GM21619 (cell line): ENCODE measurements at regions not wholly inside any gene's neighbourhood (a gene's known extent, or its start where the extent isn't known, plus 50 kb on each side); places are given as distances from the start of the nearest gene placed in this dataset.
"Not testable (repeated sequence)": the region's sequence is repeated elsewhere in the genome, so short reads cannot be mapped to it uniquely, and the experiment has no call there.

Experiments
- ATAC-seq: cut with Tn5 transposase; IDR thresholded peaks from one replicate; pipeline ENCODE4 v1.9.1; 2021; ENCODE audit not compliant: unreplicated experiment

DNA sequence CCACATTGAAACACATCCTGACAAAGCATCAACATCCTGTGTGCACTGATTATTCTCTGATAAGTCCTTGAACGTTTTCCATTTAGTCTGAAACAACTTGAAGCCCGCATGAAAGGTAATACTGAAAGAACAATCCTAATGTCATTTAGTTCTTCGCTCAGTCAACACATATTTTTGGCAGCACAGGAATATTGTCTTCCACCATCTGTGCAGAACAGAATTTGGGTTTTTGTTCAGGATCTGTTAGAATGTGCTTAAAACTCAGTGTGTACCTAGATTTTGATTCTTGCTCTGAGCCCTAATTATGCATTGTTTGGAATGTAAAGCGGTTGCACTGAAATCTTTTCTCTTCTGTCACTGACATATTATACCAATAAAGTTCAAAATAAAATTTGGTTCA is 1036.6 kb downstream of the CDH11 start:
- ATAC-seq: no peak

DNA sequence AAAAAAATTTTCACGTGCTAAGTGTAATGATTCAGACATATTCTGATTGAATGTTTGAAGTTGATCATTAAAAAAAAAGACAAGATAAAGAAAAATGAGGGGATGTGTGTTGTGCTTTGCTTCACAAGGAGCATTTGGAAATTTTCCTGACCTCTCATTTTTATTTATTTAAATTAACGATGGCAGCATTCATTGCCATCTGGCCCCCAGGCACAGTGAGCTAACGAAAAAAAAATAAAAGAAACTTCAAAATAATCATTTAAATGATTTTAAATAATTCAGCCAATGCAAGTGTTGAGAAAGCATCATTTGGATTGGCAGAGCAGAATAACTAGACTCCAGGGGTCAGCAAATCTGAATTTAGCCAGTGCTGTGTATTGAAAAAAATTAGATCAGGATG is 1037.2 kb downstream of the CDH11 start:
- no peak for ATAC-seq

DNA sequence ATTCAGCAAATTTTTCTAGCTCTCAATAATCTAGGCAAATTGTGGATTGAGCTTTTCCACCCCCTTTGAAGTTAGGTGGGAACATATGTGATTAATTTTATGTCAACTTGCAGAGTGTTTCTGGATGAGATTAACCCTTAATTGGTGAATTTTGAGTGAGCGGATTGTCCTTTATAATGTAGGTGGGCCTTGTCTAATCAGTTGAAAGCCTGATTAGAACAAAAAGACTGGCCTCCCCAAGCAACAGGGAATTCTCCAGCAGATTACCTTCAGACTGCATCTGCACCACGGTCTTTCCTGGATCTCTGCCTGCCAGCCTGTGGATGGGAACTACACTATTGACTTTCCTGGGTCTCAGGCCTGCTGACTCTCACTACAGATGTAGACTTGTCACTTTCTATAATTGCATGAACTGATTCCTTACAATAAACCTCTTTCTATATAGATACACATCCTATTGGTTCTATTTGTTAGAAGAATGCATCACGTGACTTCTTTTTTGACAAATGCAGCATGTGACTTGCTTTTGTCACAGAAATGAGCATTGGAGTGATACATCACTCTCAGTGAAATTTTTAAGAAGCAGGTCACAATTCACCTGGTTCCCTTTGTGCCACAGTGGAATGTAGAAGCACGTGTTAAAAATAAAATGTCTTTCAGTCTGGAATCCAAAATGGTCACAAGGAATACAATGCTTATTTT is 1038.3 kb downstream of the CDH11 start:
- ATAC-seq: no peak

DNA sequence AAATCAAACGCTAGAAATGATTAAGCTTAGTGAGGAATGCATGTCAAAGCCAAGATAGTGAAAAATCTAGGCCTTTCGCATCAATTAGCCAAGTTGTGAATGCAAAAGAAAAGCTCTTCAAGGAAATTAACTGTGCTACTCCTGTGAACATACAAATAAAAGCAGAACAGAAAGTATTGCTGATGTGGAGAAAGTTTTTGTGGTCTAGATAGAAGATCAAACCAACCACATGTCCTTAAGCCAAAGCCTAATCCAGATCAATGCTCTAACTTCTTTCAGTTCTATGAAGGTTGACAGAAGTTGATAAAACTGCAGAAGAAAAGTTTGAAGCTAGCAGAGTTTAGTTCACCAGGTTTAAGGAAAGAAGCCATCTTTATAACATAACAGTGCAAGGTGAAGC is 1044.6 kb downstream of the CDH11 start:
- no peak for ATAC-seq

DNA sequence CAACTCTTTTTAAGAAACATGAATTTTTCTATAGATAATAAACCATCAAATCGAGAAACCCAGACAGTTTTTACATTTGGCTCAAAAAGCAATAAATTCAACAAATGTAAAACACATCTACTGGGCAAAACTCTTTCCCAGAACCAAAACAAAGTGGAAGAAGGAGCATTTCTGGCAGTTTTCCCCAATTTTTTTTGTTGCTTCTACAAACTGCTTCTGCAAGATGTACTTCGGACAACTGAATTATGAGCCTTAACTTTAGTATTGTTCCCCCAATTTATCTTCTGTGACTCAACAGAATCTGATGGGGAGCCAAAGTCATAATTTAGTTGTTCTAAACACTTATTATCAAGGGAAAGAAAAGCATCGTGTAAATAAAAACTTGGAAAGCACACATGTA is 1047.2 kb downstream of the CDH11 start:
- no peak for ATAC-seq

DNA sequence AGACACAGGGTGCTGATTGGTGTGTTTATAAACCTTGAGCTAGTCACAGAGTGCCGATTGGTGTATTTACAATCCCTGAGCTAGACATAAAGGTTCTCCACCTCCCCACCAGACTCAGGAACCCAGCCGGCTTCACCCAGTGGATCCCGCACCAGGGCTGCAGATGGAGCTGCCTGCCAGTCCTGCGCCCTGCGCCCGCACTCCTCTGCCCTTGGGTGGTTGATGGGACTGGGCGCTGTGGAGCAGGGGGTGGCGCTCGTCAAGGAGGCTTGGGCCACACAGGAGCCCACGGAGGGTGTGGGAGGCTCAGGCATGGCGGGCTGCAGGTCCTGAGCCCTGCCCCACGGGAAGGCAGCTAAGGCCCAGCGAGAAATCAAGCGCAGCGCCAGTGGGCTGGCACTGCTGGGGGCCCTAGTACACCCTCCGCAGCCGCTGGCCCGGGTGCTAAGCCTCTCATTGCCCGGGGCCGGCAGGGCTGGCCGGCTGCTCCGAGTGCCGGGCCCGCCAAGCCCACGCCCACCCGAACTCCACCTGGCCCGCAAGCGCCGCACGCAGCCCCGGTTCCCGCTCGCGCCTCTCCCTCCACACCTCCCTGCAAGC is 1049.6 kb downstream of the CDH11 start:
- not testable (repeated sequence) for ATAC-seq

DNA sequence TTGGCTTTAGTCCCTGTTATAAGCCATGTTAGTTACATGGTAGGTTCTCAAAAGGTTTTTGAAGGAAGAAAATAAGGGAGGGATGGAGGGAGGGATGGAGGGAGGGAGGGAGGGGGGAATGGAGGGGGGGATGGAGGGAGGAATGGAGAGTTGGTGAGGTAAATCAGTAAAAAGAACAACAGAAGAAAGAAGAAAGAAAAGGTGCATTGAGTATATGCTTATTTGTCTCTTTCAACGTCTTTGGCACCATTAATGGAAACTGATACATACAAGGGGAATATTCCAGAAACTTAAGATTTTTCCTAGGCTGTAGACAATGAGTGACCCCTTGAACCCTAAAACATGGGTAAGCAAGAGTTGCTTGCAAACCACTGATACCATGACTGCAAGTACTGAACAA is 1056.3 kb downstream of the CDH11 start:
- no peak for ATAC-seq

DNA sequence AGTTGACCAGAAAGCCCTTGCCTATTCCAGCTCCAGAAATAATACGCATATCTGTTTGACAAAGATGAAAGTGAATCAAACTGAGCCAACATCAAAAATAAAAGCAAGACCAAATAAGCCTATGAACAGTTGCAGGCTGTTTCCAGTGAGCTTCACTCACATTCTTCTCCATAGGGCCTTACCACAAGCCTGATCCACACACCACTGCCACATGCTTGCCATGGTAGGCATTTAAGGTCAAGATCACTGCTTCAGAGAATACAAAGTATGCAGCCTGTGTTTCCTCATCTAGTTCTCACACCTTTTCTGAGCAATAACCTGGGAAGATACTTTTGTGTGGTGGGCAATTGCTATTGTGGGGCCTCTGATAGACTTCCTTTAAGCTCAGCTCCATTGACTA is 1060.2 kb downstream of the CDH11 start:
- no peak for ATAC-seq

DNA sequence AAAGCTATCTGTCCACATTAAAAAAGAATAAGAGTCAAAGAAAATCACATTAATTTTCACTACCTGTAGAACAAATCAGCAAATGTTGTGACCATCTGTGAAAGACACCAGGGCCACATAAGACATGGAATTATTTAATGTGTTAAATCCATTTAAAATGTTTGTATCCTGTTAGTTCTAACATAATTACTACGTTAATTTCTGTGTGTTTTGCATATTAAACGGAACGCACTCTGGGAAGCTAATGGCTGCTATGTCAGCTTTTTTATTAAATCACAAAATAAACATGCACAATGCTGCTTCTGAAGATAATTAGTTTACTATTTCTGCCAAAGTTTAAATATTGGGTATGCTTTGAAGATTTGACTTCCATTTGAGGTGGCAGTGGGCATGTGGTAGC is 1061.2 kb downstream of the CDH11 start:
- ATAC-seq: no peak

DNA sequence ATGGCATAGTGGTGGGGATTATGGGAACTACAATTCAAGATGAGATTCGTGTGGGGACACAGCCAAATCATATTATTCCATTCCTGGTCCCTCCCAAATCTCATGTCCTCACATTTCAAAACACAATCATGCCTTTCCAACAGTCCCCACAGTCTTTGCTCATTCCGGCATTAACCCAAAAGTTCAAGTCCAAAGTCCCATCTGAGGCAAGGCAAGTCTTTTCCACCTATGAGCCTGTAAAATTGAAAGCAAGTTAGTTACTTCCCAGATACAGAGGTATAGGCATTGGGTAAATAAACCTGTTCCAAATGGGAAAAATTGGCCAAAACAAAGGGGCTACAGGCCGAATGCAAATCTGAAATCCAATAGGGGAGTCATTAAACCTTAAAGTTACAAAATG is 1063.2 kb downstream of the CDH11 start:
- ATAC-seq: no peak

DNA sequence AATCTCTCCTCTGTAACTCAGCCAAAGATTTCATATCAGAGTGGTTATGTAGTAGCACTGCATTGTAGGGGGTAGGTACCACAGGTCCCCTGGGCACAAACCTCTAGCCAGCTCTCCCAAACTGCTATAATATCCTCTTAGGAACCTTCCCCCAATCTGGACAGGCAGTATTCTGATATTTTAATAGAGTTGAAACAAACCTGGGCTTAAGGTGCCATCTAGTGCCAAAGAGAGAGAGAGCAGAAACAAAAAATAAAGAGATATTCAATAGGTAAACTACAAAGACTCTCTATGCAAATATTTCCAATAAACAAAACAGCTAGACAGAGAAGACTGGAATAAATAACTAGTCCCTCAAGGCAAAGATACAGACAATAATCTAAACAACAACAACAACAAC is 1070.0 kb downstream of the CDH11 start:
- no peak for ATAC-seq

DNA sequence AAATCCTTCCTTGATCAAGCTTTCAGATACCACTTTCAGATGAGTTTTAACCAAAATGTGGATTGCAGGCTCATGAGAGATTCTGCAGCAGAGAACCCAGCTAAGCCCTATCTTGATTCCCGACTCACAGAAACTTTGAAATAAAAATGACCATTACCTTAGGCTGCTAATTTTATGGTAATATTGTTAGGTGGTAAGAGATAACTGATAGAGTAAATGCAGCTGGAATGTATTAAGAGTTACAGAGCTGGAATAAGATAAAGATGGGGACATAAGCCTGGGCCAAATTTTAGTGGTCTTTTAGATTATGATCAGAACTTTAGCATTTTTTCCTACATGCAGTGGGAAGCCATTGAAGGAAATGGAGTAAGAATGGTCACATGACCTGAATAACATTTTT is 1074.0 kb downstream of the CDH11 start:
- ATAC-seq: no peak

DNA sequence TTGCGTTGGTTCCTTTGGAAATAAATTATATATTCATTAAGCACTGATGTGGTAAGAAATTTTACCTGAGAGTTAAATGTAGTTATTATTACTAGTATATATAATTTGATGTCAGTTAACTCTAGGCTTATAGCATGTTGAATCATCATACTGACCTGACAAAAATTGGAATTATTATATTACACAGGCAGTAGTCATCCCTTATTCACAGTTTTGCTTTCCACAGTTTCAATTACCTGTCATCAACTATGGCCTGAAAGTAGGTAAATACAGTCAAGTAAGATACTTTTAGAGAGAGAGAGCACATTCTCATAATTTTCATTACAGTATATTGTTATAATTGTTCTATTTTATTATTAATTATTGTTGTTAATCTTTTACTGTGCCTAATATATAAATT is 1074.7 kb downstream of the CDH11 start:
- ATAC-seq: no peak

DNA sequence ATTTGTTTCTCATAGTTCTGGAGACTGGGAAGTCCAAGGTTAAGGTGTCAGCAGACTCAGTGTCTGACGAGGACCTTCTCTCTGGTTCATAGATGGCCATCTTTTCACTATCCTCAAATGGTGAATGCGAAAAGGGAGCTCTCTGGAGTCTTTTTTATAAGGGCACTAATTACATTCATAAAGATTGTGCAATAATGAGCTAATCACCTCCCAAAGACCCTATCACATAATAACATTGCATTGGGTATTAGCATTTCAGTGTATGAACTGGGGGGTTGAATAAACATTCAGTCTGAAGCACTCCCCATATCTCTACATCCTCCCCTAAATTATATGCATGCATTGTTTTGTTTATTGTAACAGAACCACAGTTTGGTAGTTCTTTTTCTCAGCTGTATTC is 1086.5 kb downstream of the CDH11 start:
- no peak for ATAC-seq

DNA sequence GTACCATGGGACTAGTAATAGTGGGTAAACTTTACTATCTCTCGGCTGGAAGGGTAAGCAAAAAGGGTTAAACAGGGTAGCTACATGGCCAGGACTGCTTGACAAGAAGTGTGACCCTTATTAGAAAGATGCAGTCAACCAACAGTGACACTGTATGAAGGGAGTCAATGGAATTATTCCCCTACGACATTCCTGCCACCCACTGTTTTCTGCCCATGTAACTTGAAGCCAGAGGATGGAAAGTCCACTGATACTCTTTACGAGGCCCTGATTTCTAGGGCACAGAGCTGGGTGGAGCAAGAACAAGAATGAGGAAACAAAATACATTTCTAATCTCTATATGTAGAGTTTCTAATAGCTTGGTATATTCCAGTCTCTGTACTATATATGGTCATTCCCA is 1102.5 kb downstream of the CDH11 start:
- ATAC-seq: no peak

DNA sequence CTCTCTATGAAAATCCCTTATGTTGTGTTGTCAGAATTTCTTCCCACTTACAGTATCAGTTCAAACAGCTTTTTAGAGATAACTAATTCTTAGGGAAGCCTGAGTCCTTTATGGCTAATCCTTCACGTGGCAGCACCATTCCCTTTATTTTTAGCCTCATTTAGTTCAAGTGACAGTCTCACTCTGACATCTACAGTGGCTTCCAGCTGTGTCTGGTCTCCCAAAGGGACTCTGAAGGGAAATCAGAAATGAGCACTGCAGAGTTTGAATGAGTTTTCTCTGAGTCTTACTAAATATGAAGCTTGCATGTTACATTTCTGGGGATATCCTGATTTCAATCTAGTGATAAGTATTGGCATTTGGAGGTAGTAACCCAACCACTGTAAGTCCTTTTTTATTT is 1104.1 kb downstream of the CDH11 start:
- no peak for ATAC-seq

DNA sequence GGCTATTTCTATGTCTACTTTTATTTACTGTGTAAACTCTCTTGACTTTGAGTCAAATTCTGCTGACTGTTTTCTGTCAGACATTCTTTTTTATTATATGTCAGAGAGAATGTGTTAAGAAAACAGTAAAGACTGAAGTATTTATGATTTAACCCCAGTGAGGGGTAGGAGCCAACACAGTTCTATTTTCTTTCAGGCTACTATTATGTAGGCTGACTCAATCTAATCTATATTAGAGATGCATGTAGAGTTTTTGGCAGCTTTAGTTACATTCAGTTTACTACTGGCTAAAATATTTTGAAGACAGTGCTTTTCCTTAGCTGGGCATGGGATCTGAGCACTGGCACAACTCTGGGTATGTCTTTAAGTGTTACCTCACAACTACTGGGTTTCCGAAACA is 1108.0 kb downstream of the CDH11 start:
- no peak for ATAC-seq

DNA sequence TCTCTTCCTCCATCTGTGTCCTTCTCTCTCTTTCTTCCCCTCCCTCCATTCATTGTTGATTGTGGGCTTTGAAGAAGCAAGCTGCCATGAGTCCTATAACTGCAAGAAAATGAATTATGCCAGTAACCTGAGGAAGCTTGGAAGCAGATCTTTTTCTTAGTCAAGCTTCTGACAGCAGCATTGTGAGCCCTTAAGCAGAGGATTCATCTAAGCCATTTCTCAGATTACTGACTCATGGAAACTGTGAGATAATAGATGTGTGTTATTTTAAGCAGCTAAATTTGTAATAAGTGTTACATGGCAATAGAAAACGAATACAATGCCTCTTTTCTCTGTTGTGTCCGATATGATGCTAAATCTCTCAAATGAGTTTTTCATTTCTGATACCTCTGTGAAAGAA is 1109.7 kb downstream of the CDH11 start:
- ATAC-seq: no peak

DNA sequence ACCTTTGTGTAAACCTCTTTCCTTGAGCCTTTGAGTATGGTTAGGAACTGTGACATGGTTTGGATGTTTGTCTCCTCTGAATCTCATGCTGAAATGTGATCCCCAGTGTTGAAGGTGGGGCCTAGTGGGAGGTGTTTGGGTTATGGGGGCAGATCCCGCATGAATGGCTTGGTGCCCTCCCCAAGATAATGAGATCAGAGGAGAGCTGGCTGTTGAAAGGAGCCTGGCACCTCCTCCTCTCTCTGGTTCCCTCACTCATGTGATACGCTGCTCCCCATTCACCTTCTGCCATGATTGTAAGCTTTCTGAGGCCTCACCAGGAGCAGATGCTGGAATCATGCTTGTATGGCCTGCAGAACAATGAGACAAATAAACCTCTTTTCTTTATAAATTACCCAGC is 1110.2 kb downstream of the CDH11 start:
- no peak for ATAC-seq

DNA sequence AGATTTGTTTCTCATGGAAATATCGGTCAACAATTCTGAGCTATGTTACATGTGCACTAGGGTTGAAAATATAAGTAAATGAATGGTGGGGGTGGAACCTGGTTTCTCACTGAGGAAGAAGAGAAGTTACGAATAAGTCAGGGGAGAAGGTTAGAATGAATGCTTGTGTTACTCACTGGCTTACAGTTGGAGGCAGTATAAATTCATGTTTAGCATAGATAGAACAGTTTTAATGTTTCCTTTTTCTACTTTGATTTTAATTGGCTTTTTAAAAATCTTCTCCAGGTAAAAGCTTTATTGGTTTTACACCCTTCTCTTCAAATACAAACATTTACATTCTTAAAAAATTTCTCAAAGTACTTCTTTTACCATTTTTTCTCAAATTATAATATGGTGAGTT is 1113.7 kb downstream of the CDH11 start:
- ATAC-seq: no peak

DNA sequence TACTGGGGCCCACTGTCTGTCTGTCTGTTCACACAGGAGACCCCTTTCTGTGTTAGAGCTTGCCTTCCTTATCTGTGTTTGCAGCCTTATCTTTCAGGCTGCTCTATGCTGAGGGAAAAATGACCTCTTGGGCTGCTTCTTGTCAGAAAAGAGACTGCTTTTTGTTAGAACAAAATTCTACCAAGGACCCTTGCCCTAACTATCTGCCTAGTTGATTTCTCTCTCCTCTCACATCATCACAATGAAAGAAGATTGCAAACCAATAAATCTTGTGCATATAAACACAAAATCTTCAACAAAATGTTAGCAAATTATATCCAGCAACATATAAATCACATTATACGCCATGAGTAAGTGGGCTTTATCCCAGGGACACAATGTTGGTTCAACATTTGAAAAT is 1117.7 kb downstream of the CDH11 start:
- ATAC-seq: no peak

DNA sequence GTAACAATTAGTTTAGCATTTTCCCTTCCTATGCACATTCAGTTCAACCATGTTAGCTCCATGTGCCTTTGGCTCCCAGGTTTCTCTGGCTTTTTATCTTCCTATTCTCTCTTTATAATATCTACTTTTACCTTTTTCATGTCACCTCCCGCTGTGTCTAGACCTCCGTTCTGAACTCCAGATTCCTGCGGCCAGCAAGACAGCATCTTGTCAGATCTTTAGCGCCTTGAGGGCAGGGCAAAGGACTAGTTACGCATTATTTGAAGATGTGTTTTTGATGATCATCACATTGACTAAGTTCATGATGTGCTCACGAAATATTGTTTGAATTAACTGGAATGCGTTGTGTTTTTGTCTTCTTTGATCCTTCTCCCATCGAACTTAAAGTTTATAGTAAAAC is 1126.8 kb downstream of the CDH11 start:
- ATAC-seq: no peak

DNA sequence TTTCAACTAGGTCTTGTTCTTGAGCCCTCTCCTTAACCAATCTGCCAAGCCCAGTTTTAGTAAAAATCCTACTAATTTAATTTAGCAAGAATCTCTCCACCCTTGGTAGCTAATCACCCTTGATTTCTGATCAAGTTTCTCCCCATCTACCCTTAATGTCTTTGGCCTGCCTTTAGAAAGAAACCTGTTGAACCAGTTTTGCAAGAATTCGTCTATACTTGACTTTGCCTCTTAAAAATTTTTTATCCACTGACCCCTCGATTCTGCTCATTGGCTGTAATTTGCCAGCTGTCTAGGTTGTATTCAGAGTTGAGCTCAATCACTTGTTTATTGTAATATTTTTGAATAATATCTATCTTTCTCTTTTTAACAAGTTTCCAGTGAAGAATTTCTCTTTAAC is 1138.5 kb downstream of the CDH11 start:
- no peak for ATAC-seq
